ENCODE measurements at regions not wholly inside any gene's neighbourhood (a gene's known extent, or its start where the extent isn't known, plus 50 kb on each side); places are given as distances from the start of the nearest gene placed in this dataset.

DNA sequence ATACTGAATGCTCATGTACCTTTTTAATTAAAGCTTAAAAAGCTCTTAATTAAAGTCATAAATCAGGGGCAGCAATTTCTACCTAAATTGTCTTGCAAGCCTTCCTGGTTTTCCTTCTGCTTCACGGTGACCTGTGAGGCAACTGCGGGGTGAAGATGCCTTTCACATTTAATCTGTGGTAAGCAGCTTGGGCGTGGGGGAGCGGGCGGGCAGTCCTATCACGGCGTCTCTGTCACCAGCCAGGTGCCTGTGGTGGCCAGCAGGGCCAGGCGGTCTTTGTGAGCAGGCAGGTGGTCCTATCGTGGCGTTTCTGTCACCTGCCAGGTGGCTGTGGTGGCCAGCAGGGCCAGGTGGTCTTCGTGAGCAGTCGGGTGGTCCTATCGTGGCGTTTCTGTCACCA lies 269.2 kb upstream of the PPP2R2D start:
- TF ChIP-seq POLR2A (IDR thresholded peaks at IDR 0.05) (no peak), CTCF (IDR thresholded peaks at IDR 0.05) (no peak), POLR2AphosphoS5 (IDR thresholded peaks at IDR 0.05) (no peak), EP300 (IDR thresholded peaks at IDR 0.05) (no peak)
- Histone ChIP-seq H3K4me1 (no peaks in the 10 kb centered on the region), H3K36me3 (no peaks in the 10 kb centered on the region), H3K27me3 (peaks cover 3% of the 10 kb centered on the region), H3K4me3 (no peak overlapping the region), H3K27ac (no peak overlapping the region), H3K9me3 (peaks cover 4% of the 10 kb centered on the region)
- WGBS, result 87% methylated on average over 10 of the region's 14 CpGs
- no peak for DNase-seq (ENCODE audit: low spot score in 2 of 2)

DNA sequence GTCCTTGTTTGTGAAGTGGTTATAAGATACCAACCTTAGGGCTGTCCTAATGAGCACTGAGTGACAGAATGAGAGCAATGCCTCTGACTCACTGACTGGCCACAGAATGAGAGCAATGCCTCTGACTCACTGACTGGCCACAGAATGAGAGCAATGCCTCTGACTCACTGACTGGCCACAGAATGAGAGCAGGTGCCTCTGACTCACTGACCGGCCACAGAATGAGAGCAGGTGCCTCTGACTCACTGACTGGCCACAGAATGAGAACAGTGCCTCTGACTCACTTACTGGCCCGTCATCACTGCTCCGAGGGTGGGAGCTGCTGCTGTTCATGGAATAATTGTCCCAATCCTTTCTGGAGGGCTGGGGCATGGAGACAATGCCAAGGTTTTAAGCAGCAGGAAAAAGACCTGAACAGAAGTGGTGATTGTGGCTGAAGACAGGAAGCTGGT lies 265.2 kb upstream of the PPP2R2D start:
- Histone ChIP-seq H3K9me3 (peaks cover 16% of the 10 kb centered on the region), H3K36me3 (no peaks in the 10 kb centered on the region), H3K4me3 (no peak overlapping the region), H3K4me1 (no peaks in the 10 kb centered on the region), H3K27ac (no peak overlapping the region), H3K27me3 (peaks cover 3% of the 10 kb centered on the region)
- TF ChIP-seq EP300 (IDR thresholded peaks at IDR 0.05) (no peak), CTCF (IDR thresholded peaks at IDR 0.05) (no peak), POLR2A (IDR thresholded peaks at IDR 0.05) (no peak), POLR2AphosphoS5 (IDR thresholded peaks at IDR 0.05) (no peak)
- WGBS, result 64% methylated on average over 3 of the region's 3 CpGs
- no peak for DNase-seq (ENCODE audit: low spot score in 2 of 2)

- 75% methylated on average over 9 of the region's 9 CpGs for WGBS
- Histone ChIP-seq H3K27ac (no peak overlapping the region), H3K36me3 (no peaks in the 10 kb centered on the region), H3K4me3 (no peak overlapping the region), H3K9me3 (peaks cover 16% of the 10 kb centered on the region), H3K27me3 (no peaks in the 10 kb centered on the region), H3K4me1 (no peaks in the 10 kb centered on the region)
- DNase-seq (ENCODE audit: low spot score in 2 of 2), result no peak
- TF ChIP-seq CTCF (IDR thresholded peaks at IDR 0.05) (no peak), POLR2A (IDR thresholded peaks at IDR 0.05) (no peak), EP300 (IDR thresholded peaks at IDR 0.05) (no peak), POLR2AphosphoS5 (IDR thresholded peaks at IDR 0.05) (no peak)
Observed at GRCh38 chr10:131636116-131636515, 264.7 kb upstream of the PPP2R2D start.

GRCh38 chr10:131636841-131637724 lies 263.7 kb upstream of the PPP2R2D start:
- peaks cover 16% of the 10 kb centered on the region for H3K9me3 ChIP-seq
- H3K4me1 ChIP-seq, result no peaks in the 10 kb centered on the region
- H3K27me3 ChIP-seq, result no peaks in the 10 kb centered on the region
- TF ChIP-seq POLR2A (IDR thresholded peaks at IDR 0.05), result no peak
- no peak for TF ChIP-seq CTCF (IDR thresholded peaks at IDR 0.05)
- TF ChIP-seq EP300 (IDR thresholded peaks at IDR 0.05), result no peak
- TF ChIP-seq POLR2AphosphoS5 (IDR thresholded peaks at IDR 0.05), result no peak
- DNase-seq (ENCODE audit: low spot score in 2 of 2), result no peak
- H3K36me3 ChIP-seq, result no peaks in the 10 kb centered on the region
- no peak overlapping the region for H3K27ac ChIP-seq
- no peak overlapping the region for H3K4me3 ChIP-seq
- 78% methylated on average over 23 of the region's 23 CpGs for WGBS

GRCh38 chr10:131638049-131638879 lies 262.5 kb upstream of the PPP2R2D start:
- Histone ChIP-seq H3K4me1 (no peaks in the 10 kb centered on the region), H3K4me3 (no peak overlapping the region), H3K36me3 (no peaks in the 10 kb centered on the region), H3K27me3 (no peaks in the 10 kb centered on the region), H3K9me3 (peaks cover 16% of the 10 kb centered on the region), H3K27ac (no peak overlapping the region)
- DNase-seq (ENCODE audit: low spot score in 2 of 2), result no peak
- no peak for TF ChIP-seq POLR2AphosphoS5 (IDR thresholded peaks at IDR 0.05)
- no peak for TF ChIP-seq CTCF (IDR thresholded peaks at IDR 0.05)
- TF ChIP-seq POLR2A (IDR thresholded peaks at IDR 0.05), result no peak
- 84% methylated on average over 9 of the region's 14 CpGs for WGBS

Data from suprapubic skin (tissue), 4 donors.